Prostate gland (tissue), 2 donors: ENCODE measurements at regions not wholly inside any gene's neighbourhood (a gene's known extent, or its start where the extent isn't known, plus 50 kb on each side); places are given as distances from the start of the nearest gene placed in this dataset.

Experiments
- DNase-seq: peaks from one replicate; pipeline ENCODE4 v3.0.0-alpha.2; 2019; ENCODE audit warnings: low spot score
- H3K27ac ChIP-seq, 2 donors: fragments of 200-600 bp; sonication (generic); 2 replicates each; pipeline ENCODE4 v1.5.1; 2017 to 2019
- H3K27me3 ChIP-seq: fragments of 200-600 bp; sonication (generic); replicated peaks from 2 replicates; pipeline ENCODE4 v1.5.1; 2019; ENCODE audit not compliant: insufficient read depth
- H3K36me3 ChIP-seq, 2 donors: fragments of 200-600 bp; sonication (generic); 1 replicate in 1 of 2; 2 replicates in 1 of 2; pipeline versions ENCODE4 v1.5.1 to v1.8.1; 2017 to 2019
- H3K4me1 ChIP-seq: fragments of 200-600 bp; sonication (generic); replicated peaks from 2 replicates; pipeline ENCODE4 v1.5.1; 2019
- H3K4me3 ChIP-seq, 2 donors: fragments of 200-600 bp; sonication (generic); 2 replicates each; pipeline ENCODE4 v1.5.1; 2017 to 2019
- H3K9me3 ChIP-seq: fragments of 200-600 bp; sonication (generic); 2 replicates; pipeline ENCODE4 v1.5.1; 2017
- POLR2A ChIP-seq: fragments of 450-650 bp; IDR thresholded peaks from one replicate; pipeline ENCODE4 v1.6.1; 2016; ENCODE audit warnings: antibody characterized with exemption, mild to moderate bottlenecking
- POLR2AphosphoS5 ChIP-seq: sonication (generic); formaldehyde crosslinking; IDR thresholded peaks from one replicate; pipeline ENCODE4 v1.6.1; 2017; ENCODE audit warnings: antibody characterized with exemption
- WGBS: methylation state at CpG from one replicate; pipeline ENCODE4 v1.1.5; 2018; 5-methylcytosine and 5-hydroxymethylcytosine counted together
- intact Hi-C: fragments of 100-400 bp; cut with DNase I; formaldehyde crosslinking; loops from one replicate; pipeline ENCODE4 v1.14.2; 2022
- TF ChIP-seq, protein P1 (sequence below), 4 experiments: fragments of 200-600 bp in 2 of 4; fragments of 450-650 bp in 2 of 4; sonication (generic) in 2 of 4; IDR thresholded peaks; 1 replicate in 3 of 4; 2 replicates in 1 of 4; pipeline ENCODE4 v1.5.1; 2016 to 2019; ENCODE audit warnings: antibody characterized with exemption in 4 of 4, mild to moderate bottlenecking in 2 of 4, moderate library complexity in 2 of 4

DNA sequence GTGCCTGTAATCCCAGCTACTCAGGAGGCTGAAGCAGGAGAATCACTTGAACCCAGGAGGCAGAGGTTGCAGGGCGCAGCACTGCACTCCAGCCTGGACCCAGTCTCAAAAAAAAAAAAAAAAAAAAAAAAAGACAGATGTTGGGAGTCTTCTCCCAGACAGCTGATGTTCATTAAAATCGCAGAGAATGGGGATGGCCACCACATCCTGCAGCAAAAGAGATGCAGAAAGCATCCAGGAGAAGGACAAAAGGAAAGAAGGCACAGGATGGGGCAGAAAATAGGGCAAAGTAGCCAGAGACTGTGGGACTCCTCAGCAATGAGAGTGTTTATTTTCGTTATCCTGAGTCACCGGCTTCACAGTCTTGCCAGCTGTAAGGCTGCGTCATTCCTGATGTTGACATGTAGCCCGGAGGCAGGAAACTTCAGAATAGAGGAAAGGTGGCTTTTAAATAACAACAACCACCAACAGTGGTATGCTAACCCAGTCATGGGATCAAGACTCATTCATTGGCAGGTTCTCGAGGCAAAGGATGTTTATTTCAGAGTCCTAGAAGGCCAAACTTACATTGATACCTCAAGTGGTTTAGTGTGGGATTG, 149.5 kb upstream of the SVIL start:
- peak; percentile 86 for DNase-seq
- intact Hi-C loops, result loop anchor here (5.0 kb wide), 1 partner anchor 37 kb away; no protein-coding TSS in a partner anchor

DNA sequence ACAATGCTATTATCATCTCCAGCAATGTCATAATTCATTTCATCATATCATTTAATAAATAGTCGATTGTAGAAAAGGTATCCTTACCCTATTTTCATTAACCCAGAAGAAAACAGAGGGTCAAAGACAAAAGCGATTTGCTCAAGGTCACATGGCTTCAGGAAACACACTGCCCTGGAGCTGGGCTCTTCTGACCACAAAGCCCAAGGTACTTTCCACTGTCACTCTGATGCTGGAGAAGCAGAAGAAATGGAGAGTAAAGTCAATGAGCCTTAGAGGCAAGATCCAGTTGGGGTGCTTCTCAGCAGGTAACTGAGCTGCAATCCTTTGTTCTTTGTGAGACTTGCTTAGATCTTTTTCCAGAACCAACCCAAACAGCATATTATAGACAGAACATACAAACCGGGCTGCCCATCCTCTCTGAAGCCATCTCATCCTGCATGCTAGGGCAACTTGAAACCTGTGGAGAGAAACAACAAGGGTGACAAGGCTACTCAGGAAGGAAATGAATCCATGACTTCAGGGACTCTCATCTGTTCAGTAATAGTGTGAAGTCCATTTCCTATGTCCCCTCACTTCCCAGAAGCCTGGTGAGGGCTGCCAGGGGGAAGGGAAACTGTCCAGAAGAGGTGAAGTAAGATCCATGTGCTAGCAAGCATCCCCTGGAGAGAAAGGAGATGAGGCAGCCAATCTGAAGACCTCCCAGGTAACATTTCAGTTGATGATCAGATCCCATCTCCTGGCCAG, 148.6 kb upstream of the SVIL start:
- WGBS, result 74% methylated on average over 3 of the region's 3 CpGs
- DNase-seq, result no peak
- Histone ChIP-seq H3K9me3 (no peaks in the 10 kb centered on the region), H3K36me3 (no peaks in the 10 kb centered on the region), H3K27me3 (no peaks in the 10 kb centered on the region), H3K4me1 (no peaks in the 10 kb centered on the region), H3K27ac (peak overlapping the region; percentile 67 to 68), H3K4me3 (no peak overlapping the region)
- TF ChIP-seq, protein P1, sequence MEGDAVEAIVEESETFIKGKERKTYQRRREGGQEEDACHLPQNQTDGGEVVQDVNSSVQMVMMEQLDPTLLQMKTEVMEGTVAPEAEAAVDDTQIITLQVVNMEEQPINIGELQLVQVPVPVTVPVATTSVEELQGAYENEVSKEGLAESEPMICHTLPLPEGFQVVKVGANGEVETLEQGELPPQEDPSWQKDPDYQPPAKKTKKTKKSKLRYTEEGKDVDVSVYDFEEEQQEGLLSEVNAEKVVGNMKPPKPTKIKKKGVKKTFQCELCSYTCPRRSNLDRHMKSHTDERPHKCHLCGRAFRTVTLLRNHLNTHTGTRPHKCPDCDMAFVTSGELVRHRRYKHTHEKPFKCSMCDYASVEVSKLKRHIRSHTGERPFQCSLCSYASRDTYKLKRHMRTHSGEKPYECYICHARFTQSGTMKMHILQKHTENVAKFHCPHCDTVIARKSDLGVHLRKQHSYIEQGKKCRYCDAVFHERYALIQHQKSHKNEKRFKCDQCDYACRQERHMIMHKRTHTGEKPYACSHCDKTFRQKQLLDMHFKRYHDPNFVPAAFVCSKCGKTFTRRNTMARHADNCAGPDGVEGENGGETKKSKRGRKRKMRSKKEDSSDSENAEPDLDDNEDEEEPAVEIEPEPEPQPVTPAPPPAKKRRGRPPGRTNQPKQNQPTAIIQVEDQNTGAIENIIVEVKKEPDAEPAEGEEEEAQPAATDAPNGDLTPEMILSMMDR (IDR thresholded peaks at IDR 0.05), result no peak
- TF ChIP-seq POLR2AphosphoS5 (no peak), POLR2A (no peak)
- intact Hi-C loops, result loop anchor here (5.0 kb wide), 1 partner anchor 36 kb away; no protein-coding TSS in a partner anchor

More for the DNA sequence above, 149.5 kb upstream of the SVIL start:
- no peaks in the 10 kb centered on the region for H3K4me1 ChIP-seq
- no peaks in the 10 kb centered on the region for H3K9me3 ChIP-seq
- TF ChIP-seq POLR2AphosphoS5, result peak; percentile 96
- TF ChIP-seq, protein P1 (IDR thresholded peaks at IDR 0.05), result no peak
- peak; percentile 16 for TF ChIP-seq POLR2A
- no peak overlapping the region for H3K4me3 ChIP-seq
- 23% methylated on average over 7 of the region's 7 CpGs for WGBS
- H3K27me3 ChIP-seq, result no peaks in the 10 kb centered on the region
- peak overlapping the region; percentile 67 to 68 for H3K27ac ChIP-seq
- no peaks in the 10 kb centered on the region for H3K36me3 ChIP-seq

DNA sequence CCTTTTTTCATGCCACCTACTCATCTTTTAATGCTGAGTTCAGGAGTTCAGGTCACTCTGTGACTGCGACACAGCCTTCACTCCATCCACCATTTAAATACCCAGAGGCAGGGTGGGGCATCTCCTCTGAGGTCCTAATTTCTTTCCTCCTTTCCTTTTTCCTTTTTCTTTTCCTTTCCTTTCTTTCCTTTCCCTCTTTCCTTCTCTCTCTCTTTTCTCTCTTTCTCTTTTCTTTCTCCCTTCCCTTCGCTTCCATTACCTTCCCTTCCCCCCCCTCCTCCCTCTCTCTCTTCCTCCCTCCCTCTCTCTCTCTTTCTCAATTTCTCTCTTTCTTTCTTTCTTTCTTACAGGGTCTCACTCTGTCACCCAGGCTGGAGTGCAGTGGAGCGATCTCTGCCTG, 145.9 kb upstream of the SVIL start:
- Histone ChIP-seq H3K4me3 (no peak overlapping the region), H3K27me3 (no peaks in the 10 kb centered on the region), H3K27ac (no peak overlapping the region), H3K4me1 (no peaks in the 10 kb centered on the region), H3K9me3 (no peaks in the 10 kb centered on the region), H3K36me3 (no peaks in the 10 kb centered on the region)
- TF ChIP-seq POLR2AphosphoS5 (no peak), POLR2A (no peak)
- TF ChIP-seq, protein P1 (IDR thresholded peaks at IDR 0.05), result no peak
- no peak for DNase-seq
- 93% methylated on average over 3 of the region's 3 CpGs for WGBS
- intact Hi-C loops, result loop anchor here (5.0 kb wide), 1 partner anchor 33 kb away; no protein-coding TSS in a partner anchor

DNA sequence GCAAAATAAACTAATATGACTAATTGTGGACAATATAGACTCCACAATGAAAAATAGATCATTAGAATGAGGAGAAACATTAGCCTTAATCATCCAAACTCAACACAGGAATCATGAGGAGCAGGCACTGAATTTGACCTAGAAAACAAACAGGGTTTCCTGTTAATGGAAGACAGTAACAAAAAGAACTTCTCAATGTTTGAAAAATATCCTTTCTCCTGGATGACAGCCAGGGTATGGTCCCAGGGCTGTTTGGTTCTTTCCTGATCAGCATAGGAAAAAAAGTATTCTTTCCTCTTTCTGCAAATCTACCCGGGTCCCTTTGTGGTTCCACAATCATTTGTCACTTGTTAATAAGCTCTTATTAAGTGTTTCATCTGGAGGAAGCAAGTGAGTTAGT, 145.3 kb upstream of the SVIL start:
- Histone ChIP-seq H3K27me3 (no peaks in the 10 kb centered on the region), H3K9me3 (no peaks in the 10 kb centered on the region), H3K36me3 (no peaks in the 10 kb centered on the region), H3K4me3 (no peak overlapping the region), H3K27ac (no peak overlapping the region), H3K4me1 (no peaks in the 10 kb centered on the region)
- intact Hi-C loops, result loop anchor here (5.0 kb wide), 1 partner anchor 33 kb away; no protein-coding TSS in a partner anchor
- TF ChIP-seq POLR2AphosphoS5 (no peak), POLR2A (no peak)
- TF ChIP-seq, protein P1 (IDR thresholded peaks at IDR 0.05), result no peak
- 28% methylated on average over 1 of the region's 1 CpG for WGBS
- DNase-seq, result no peak
